GM18907 (cell line): ENCODE measurements at regions not wholly inside any gene's neighbourhood (a gene's known extent, or its start where the extent isn't known, plus 50 kb on each side); places are given as distances from the start of the nearest gene placed in this dataset.
A peak's percentile ranks its signal among the peaks of the same experiment; 100 is the strongest.

Experiments used
- ATAC-seq: cut with Tn5 transposase; IDR thresholded peaks from one replicate; pipeline ENCODE4 v1.9.1; 2021; ENCODE audit warnings: mild to moderate bottlenecking, moderate library complexity; ENCODE audit not compliant: unreplicated experiment

- ATAC-seq: no peak
Measured at GRCh38 chr1:217097819-217098218, 374.6 kb upstream of the ESRRG start.

DNA sequence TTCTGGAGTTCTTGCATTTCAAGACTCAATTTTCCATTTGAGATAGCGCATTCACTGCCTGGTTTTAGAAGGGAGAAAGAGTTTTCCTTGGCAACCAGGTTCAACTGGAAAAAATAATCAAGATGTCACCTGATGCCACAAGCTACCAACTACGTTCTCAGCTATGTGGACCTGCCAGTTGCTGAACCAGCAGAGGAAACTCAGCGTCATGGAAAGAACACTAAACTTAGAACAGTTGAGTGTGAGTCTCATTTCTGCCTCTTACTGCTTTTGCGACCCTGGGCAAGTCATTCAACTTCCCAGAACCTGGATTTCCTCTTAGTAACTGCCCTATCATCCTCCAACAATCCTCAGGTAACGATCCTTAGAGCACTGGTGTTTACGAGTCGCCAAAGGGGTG is 373.0 kb upstream of the ESRRG start:
- no peak for ATAC-seq

DNA sequence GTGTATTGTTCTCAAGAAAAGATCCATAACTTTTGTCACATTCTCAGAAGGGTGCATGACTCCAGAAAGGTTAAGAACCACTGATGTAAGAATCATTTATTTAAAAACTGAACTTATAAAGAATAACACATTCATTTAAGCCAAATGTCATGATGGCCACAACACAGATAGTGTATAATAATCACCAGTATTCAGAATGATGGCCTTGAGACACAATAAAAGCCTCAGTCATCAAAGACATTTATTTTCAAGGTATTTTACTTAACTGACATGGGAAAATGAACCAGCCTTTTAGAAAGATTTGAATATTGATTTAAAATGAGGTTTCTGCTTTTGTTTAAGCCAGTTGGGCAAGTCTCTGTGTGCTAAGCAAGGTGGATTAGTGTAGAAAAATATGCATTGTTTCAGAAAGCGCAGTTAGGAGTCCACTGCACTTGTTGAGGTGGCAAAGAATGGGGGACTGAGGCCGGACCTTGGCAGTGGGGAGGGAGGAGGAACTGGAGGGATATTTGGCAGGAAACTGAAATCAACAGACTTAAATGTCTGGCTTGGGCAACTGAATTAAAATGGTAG is 371.9 kb upstream of the ESRRG start:
- no peak for ATAC-seq

DNA sequence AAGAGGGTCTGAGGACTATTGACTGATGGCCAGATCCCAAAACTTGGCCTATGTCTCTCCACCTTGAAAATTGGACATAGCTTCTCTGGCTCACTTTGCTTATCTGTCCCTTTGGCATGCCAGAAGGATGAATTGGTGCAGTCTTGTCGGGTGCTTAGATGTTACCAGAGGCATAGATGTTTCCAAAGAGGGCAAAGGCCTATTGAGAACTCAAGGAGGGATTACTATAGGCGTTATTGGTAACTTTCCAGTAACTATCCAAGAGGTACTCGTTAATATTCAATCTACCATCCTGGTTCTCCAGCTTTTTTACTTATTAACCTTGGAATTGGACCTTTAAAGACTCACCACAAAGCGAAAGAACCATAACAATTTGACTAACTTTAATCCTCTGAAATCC is 368.3 kb upstream of the ESRRG start:
- no peak for ATAC-seq

DNA sequence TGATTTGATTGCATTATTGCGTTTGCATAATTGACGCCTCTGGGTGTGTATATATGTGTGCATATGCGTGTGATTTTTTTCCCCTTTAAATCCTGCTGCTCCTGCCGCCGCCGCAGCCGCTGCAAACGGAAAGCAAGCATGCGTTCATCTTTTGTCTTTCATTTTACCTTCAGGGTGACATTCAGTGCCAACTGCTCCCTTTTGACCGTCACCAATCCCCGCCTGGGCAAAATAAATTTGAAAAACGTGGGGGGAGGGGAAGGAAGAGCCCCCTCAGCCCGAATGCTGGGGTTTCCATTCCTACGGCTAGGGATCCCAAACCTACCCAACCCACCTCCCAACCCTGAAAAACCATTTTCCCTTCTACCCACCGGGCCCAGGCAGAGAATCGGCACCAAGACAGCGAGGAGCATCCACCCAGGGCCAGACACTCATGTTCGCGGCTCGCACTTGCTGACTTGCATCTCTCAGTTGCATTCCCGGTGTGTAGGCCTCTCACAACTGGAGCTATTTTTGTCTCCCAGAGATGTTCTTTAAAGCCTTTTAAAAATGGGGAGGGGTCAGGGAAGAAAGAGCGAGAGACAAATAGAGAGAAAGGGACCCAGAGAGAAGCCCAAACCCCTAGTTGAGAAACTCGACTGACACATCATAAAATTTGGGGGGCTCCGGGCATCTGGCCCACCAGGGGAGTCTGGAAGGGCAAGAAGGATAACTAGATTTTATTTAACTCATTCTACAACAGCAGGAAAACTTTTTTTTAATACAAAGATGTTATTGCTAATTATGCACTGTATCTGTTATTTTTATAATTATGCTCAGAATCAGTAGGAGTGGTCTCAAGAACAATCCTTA is 367.1 kb upstream of the ESRRG start:
- no peak for ATAC-seq

GRCh38 chr1:217089361-217090014 is 366.3 kb upstream of the ESRRG start:
- no peak for ATAC-seq

DNA sequence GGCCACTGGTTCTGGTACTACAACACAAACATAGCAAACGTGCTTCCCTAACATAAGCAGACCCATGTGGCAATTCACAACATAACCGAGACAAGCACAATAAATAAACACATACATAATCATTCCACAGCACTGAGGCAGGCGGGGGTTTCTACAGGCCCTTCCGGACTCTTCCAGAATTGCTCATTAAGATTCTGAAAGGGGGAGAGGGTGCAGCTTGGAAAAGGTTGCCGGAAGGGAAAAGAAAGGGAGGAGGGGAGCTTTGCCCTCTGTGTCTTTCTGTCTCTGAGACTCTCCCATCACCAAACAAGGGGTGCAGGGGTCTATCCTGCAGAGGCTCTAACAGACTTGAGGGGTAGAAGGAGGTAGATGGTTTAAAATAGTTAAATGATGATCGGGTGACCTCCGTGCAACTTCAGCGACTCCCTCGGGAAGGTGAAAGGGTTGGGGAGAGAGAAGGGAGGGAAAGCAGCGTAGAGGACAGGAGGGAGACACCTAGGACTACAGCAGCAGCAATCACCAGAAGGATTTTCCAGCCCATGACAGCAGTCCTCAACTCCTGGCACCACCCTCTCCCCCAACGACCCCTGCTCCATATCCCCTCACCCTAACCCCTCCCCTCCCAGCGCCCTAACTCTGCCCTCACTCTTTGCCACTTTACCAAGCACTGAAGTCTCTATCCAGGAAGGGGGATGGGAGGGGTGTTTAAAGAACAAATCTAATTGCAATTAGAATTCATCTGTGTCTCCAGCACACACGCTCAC is 365.5 kb upstream of the ESRRG start:
- no peak for ATAC-seq

- no peak for ATAC-seq
Measured at GRCh38 chr1:217088011-217088410, 364.8 kb upstream of the ESRRG start.

GRCh38 chr1:217079584-217079983 is 356.4 kb upstream of the ESRRG start:
- ATAC-seq: no peak

DNA sequence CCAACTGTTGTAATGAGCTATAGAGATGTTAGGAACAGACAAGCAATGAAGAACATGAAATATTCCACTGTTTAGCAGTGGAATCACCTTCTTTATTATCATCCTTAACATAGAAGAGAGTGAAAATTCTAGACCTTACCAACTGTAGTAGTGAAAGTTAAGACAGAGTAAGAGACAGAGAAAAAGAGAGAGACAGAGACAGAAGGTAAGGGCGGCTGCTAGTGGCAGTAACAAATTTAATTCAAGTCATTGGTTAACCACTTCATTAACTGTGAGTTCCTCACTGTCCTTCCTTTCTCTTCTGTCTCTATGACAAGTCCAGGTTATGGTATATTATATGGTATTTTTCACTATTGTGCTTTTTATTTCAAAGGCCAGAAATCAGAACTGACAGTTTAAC is 355.7 kb upstream of the ESRRG start:
- no peak for ATAC-seq

DNA sequence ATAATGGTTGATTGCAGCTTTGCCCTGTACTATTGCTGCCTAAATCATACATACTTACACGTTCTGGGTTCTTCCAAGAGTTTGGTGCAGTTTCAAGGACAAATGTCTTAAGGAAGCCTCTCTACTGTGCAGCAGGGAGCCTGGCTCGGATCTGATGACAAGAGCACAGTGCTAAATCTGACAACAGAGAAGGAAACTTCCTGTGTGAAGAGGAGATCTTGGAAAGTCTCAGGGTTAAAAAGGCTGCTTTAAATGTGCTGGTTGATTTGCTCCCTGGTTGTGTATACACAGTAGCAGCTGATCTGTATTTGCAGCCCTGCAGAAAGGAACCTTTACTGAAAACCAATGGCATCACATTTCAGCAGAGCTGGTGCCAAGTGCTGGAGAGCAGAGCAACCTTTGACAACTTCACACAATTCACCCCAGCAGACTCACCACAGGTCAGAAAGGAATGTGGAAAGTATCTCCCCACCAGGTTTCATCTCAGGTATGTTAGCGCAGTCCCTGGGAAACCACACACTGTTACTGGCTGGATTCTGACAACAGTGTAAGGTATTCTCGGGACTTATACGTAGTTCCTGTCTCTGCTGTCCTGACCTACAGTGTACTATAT is 355.0 kb upstream of the ESRRG start:
- ATAC-seq: no peak

- no peak for ATAC-seq
Measured at GRCh38 chr1:217077426-217077825, 354.2 kb upstream of the ESRRG start.

GRCh38 chr1:217076902-217077301 is 353.7 kb upstream of the ESRRG start:
- no peak for ATAC-seq

DNA sequence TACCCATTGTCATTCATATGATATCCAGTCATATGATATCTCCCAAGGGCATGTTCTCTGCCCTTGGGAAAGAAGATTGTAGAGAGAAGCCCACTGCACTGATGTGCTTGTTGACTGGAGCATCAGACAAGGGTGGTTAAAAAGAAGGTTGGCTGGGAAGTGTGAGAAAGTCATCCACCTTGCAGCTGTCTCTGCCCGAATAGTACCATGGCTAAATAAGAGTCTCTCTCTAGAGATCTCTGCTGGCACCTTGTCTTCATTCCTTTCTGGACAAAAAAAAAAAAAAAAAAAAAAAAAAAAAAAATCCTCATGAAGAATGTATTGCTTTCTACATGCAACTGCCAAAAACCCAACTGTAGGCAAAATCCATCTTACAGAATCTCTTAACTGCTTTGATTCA is 349.7 kb upstream of the ESRRG start:
- no peak for ATAC-seq

DNA sequence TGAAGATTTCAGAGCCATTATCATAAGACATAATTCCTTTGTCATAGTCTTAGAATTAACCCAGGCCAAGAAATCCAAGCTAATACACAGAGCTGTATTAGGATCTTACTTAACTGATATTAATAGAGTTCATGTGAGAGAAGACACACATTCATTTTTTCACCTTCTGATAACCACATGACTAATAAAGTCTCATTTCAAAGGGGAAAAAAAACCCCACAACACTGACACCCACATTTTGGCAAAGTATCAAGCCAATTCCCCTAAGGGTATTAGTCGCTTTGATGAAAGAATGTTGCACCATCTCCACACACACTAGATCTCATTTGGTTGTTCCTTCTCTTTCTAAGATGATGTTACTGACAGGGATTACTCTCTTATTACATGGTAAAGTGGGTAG is 344.4 kb upstream of the ESRRG start:
- ATAC-seq: peak; percentile 48

DNA sequence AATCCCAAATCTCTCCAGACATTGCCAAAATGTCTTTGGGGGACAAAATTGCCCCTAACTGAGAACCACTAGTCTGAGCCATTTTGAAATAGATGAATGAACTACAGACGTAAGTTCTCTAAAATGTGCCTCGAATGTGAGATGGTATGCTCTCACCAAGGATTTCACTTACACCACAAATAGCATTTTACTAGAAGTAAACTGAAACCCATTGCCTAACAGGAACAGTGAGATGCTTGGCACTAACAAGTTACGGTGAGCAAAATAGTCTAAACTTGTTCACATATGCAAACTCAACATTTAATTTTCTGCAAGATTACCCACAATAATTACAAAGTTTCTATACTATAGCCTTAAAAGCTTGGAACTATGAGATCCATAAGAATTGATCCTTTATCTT is 343.6 kb upstream of the ESRRG start:
- no peak for ATAC-seq

DNA sequence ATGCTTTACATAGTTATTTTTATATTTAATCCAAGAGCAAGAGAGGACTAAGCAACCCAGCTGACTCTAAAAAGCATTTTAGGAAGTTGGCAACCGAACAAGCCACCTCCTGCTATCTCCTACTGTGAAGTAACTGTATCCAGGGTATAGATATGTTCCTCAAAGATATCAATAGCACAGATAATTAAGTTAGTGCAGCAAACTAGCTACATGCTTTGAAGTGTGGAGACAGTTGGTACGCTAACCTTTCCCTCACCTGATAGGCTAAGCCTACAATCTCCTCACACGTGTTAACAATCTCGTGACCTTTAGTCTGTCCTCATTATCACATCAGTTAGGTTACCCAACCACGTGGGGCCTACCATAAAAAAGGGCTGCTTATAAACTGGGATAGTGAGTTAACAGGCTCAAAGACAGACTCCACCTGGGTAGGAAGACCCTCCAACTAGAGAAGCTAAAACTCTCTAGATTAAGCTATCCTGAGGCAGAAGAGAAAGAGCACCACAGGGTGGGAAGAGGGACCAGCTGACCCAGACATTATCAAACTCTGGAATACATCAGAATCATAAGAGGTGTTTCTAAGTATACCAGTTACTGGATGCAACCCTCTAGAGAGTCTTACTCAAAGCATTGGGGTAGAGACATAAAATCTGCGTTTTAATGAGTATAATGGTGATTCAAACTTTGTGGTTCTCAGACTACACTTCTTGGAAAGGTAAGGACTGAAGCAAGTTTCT is 340.1 kb upstream of the ESRRG start:
- no peak for ATAC-seq

DNA sequence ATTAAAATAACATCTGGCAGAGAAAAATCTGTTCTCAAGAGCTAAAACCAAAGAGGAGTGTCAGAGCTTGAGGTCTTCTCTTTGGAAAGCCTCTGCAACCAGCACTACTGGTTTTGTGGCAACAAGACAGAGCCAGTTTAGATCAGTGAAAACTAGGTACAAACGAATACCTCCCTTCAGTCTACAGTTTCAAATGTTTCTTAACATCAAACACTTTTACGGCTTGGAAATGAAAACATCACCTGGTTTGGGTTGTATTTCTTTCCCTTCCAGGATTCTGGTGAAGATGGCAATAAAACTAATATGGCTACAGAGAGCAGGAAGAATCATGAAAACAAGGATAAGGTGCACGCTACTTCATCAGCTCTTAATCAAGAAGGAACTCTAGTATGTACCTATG is 339.4 kb upstream of the ESRRG start:
- ATAC-seq: no peak

DNA sequence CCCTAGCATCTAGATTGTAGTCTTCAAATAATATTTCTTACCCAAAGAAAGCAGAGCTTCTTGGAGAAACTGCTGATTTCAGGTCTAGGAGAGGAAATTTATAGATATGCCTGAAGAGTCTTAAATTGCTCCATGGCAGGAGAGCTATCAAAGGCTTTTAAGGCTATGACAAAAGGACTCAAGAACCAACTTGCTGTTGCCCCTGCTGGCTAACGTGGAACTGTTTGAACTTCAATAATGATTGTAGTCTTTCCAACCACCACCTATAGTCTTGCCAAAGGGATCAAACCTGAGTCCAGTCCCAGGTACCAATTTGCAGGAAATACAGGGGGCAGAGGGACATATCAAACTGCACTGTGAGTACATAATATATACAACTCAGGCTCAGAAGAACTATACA is 336.2 kb upstream of the ESRRG start:
- ATAC-seq: no peak

DNA sequence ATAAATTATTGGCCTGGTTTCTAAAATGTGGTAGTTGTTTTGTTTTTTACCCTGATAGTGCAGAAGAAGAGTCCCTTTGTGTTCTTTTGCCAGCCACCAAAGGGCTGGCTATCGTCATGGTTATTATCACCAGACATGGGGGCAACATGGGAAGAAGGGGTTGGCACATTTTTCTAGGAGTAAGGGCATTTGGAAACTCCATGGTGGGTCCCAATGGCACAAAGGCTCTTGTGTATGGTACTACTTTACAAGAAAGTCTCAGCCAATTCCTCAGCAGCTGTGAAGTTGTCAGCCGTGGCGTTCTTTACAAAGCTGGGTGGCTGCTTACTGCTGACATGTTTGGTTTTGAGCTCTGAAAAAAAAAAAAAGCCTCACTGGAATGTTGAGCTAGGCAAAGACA is 330.4 kb upstream of the ESRRG start:
- ATAC-seq: no peak
